LHCN-M2 (cell line): ENCODE measurements at regions not wholly inside any gene's neighbourhood (a gene's known extent, or its start where the extent isn't known, plus 50 kb on each side); places are given as distances from the start of the nearest gene placed in this dataset.
A peak's percentile ranks its signal among the peaks of the same experiment; 100 is the strongest.
"Not testable (repeated sequence)": the region's sequence is repeated elsewhere in the genome, so short reads cannot be mapped to it uniquely, and the experiment has no call there.

Source experiments
- DNase-seq: peaks from one replicate; pipeline ENCODE4 v3.0.0-alpha.2; 2012; ENCODE audit warnings: low read depth

GRCh38 chr13:22881721-22882608, 298.8 kb upstream of the SGCG start:
- not testable (repeated sequence) for DNase-seq

GRCh38 chr13:22883262-22883840, 297.4 kb upstream of the SGCG start:
- no peak for DNase-seq

GRCh38 chr13:22883956-22884355, 296.8 kb upstream of the SGCG start:
- DNase-seq, result no peak

GRCh38 chr13:22886061-22886460, 294.7 kb upstream of the SGCG start:
- not testable (repeated sequence) for DNase-seq

- not testable (repeated sequence) for DNase-seq
Measured at GRCh38 chr13:22889376-22889775, 291.4 kb upstream of the SGCG start.

GRCh38 chr13:22893204-22893603, 287.6 kb upstream of the SGCG start:
- no peak for DNase-seq

GRCh38 chr13:22893777-22894176, 287.0 kb upstream of the SGCG start:
- no peak for DNase-seq

- no peak for DNase-seq
Measured at GRCh38 chr13:22897571-22898314, 283.0 kb upstream of the SGCG start.

GRCh38 chr13:22900416-22900951, 280.3 kb upstream of the SGCG start:
- not testable (repeated sequence) for DNase-seq

GRCh38 chr13:22903301-22903700, 277.5 kb upstream of the SGCG start:
- DNase-seq, result no peak

GRCh38 chr13:22903925-22904324, 276.9 kb upstream of the SGCG start:
- no peak for DNase-seq

- DNase-seq, result peak; percentile 64
Measured at GRCh38 chr13:22915442-22916082, 265.2 kb upstream of the SGCG start.

- DNase-seq, result not testable (repeated sequence)
Measured at GRCh38 chr13:22916276-22916675, 264.5 kb upstream of the SGCG start.

- no peak for DNase-seq
Measured at GRCh38 chr13:22925881-22926747, 254.7 kb upstream of the SGCG start.

- no peak for DNase-seq
Measured at GRCh38 chr13:22926748-22927400, 253.9 kb upstream of the SGCG start.

- not testable (repeated sequence) for DNase-seq
Measured at GRCh38 chr13:22927845-22928244, 252.9 kb upstream of the SGCG start.

- peak; percentile 28 for DNase-seq
Measured at GRCh38 chr13:22929381-22930126, 251.2 kb upstream of the SGCG start.

GRCh38 chr13:22931576-22931975, 249.2 kb upstream of the SGCG start:
- DNase-seq, result no peak
